A549 (cell line): ENCODE measurements at regions not wholly inside any gene's neighbourhood (a gene's known extent, or its start where the extent isn't known, plus 50 kb on each side); places are given as distances from the start of the nearest gene placed in this dataset.

Experiments used
- CTCF ChIP-seq: fragments of >200 bp; sonication (Bioruptor Twin); formaldehyde crosslinking; IDR thresholded peaks from 3 replicates; pipeline ENCODE4 v1.5.1; 2016
- HMGXB4 ChIP-seq: fragments of 250-450 bp; sonication (Bioruptor Pico); IDR thresholded peaks from 2 replicates; pipeline ENCODE4 v1.5.0; 2021; ENCODE audit warnings: mild to moderate bottlenecking, moderate library complexity, borderline replicate concordance
- HOXB5 ChIP-seq: fragments of 250-450 bp; sonication (Bioruptor Pico); IDR thresholded peaks from 2 replicates; pipeline ENCODE4 v1.5.0; 2020; ENCODE audit warnings: mild to moderate bottlenecking, moderate library complexity
- RAD21 ChIP-seq, 2 experiments: fragments of >200 bp in 1 of 2; sonication (Bioruptor Twin) in 1 of 2; formaldehyde crosslinking in 1 of 2; IDR thresholded peaks in 1 of 2; conservative IDR thresholded peaks in 1 of 2; 2 replicates in 1 of 2; 3 replicates in 1 of 2; pipeline ENCODE4 v1.6.1; 2012 to 2018; ENCODE audit warnings: inconsistent platforms in 1 of 2

- TF ChIP-seq CTCF (no peak), RAD21 (conservative IDR thresholded peaks at IDR 0.05 in 1 of 2, IDR thresholded peaks at IDR 0.05 in 1 of 2) (no peak), HMGXB4 (no peak), HOXB5 (CRISPR knock-in tag) (no peak)
Observed at GRCh38 chr2:188176620-188177019, 115.1 kb upstream of the GULP1 start.
